CD4-positive, CD25-positive, alpha-beta regulatory T cell (primary cell): ENCODE measurements at regions not wholly inside any gene's neighbourhood (a gene's known extent, or its start where the extent isn't known, plus 50 kb on each side); places are given as distances from the start of the nearest gene placed in this dataset.
A peak's percentile ranks its signal among the peaks of the same experiment; 100 is the strongest.

Source experiments
- ATAC-seq, 2 donors: fragments of 150-1000 bp; cut with Tn5 transposase; one replicate each; pipeline ENCODE4 v1.10.0; 2021; ENCODE audit warnings: low read depth in 2 of 2, moderate number of reproducible peaks in 2 of 2, moderate library complexity in 1 of 2
- DNase-seq, 3 donors: peaks; one replicate each; pipeline versions ENCODE4 v3.0.0 to v3.0.0-alpha.2; 2012 to 2022; ENCODE audit warnings: mixed read lengths in 1 of 3
- H3K27ac ChIP-seq: one replicate; pipeline ENCODE4 v1.7.0; 2013; ENCODE audit warnings: mild to moderate bottlenecking, low read length; ENCODE audit not compliant: insufficient read depth, poor library complexity, severe bottlenecking
- H3K27me3 ChIP-seq: one replicate; pipeline ENCODE4 v1.7.0; 2013; ENCODE audit warnings: low read length; ENCODE audit not compliant: control insufficient read depth, insufficient read depth
- H3K36me3 ChIP-seq: one replicate; pipeline ENCODE4 v1.7.0; 2013; ENCODE audit warnings: mild to moderate bottlenecking, low read length, moderate library complexity; ENCODE audit not compliant: control insufficient read depth, insufficient read depth
- H3K4me1 ChIP-seq: 2 replicates; pipeline ENCODE4 v1.7.0; 2013; ENCODE audit warnings: mild to moderate bottlenecking, low read length; ENCODE audit not compliant: insufficient read depth, control insufficient read depth, poor library complexity, severe bottlenecking
- H3K4me3 ChIP-seq: one replicate; pipeline ENCODE4 v1.7.0; 2013; ENCODE audit warnings: low read depth, mild to moderate bottlenecking, low read length, moderate library complexity
- H3K9me3 ChIP-seq, 2 experiments: 1 replicate in 1 of 2; 2 replicates in 1 of 2; pipeline ENCODE4 v1.7.0; 2013; ENCODE audit warnings: low read length in 2 of 2, mild to moderate bottlenecking in 1 of 2, moderate library complexity in 1 of 2; ENCODE audit not compliant: control insufficient read depth in 2 of 2
- H3K27ac Mint-ChIP-seq, 3 donors: one replicate each; pipeline ENCODE4 v1.8.0; 2020 to 2022; ENCODE audit warnings: mild to moderate bottlenecking in 3 of 3, mixed read lengths in 3 of 3, moderate library complexity in 2 of 3
- H3K27me3 Mint-ChIP-seq: one replicate; pipeline ENCODE4 v1.8.0; 2022; ENCODE audit warnings: mild to moderate bottlenecking, mixed read lengths
- H3K36me3 Mint-ChIP-seq: one replicate; pipeline ENCODE4 v1.8.0; 2020; ENCODE audit warnings: mixed read lengths
- H3K4me1 Mint-ChIP-seq, 4 donors: one replicate each; pipeline ENCODE4 v1.8.0; 2020 to 2022; ENCODE audit warnings: mixed read lengths in 4 of 4, mild to moderate bottlenecking in 1 of 4
- H3K4me3 Mint-ChIP-seq, 4 donors: one replicate each; pipeline ENCODE4 v1.8.0; 2020 to 2022; ENCODE audit warnings: mild to moderate bottlenecking in 4 of 4, mixed read lengths in 4 of 4, moderate library complexity in 3 of 4
- H3K9me3 Mint-ChIP-seq, 7 donors: one replicate each; pipeline ENCODE4 v1.8.0; 2020 to 2022; ENCODE audit warnings: mixed read lengths in 7 of 7, mild to moderate bottlenecking in 3 of 7, moderate library complexity in 2 of 7

- Mint-ChIP-seq H3K4me1 (no peaks in the 10 kb centered on the region), H3K36me3 (no peaks in the 10 kb centered on the region), H3K27me3 (no peaks in the 10 kb centered on the region), H3K9me3 (peaks cover 2 to 13% (median 4%) of the 10 kb centered on the region in 7 donors), H3K4me3 (no peak overlapping the region), H3K27ac (no peak overlapping the region)
- H3K4me3 ChIP-seq: no peak overlapping the region
- no peaks in the 10 kb centered on the region for H3K27me3 ChIP-seq
- H3K4me1 ChIP-seq: no peaks in the 10 kb centered on the region
- no peak overlapping the region for H3K27ac ChIP-seq
- no peaks in the 10 kb centered on the region for H3K36me3 ChIP-seq
- ATAC-seq (no peak), DNase-seq (no peak)
- peaks cover 0 to 3% of the 10 kb centered on the region in 2 experiments for H3K9me3 ChIP-seq
Measured at GRCh38 chr21:27085387-27085786, 118.5 kb upstream of the ADAMTS5 start.

- peaks cover 0 to 3% of the 10 kb centered on the region in 2 experiments for H3K9me3 ChIP-seq
- H3K4me1 ChIP-seq: no peaks in the 10 kb centered on the region
- no peak overlapping the region for H3K4me3 ChIP-seq
- no peak overlapping the region for H3K27ac ChIP-seq
- H3K27me3 ChIP-seq: no peaks in the 10 kb centered on the region
- Mint-ChIP-seq H3K27ac (no peak overlapping the region), H3K36me3 (no peaks in the 10 kb centered on the region), H3K4me3 (no peak overlapping the region), H3K27me3 (no peaks in the 10 kb centered on the region), H3K9me3 (peaks cover 0 to 16% (median 4%) of the 10 kb centered on the region in 7 donors), H3K4me1 (no peaks in the 10 kb centered on the region)
- ATAC-seq: no peak
- no peaks in the 10 kb centered on the region for H3K36me3 ChIP-seq
- DNase-seq: no peak
Measured at GRCh38 chr21:27083144-27083543, 116.3 kb upstream of the ADAMTS5 start.

GRCh38 chr21:27082431-27083010, 115.6 kb upstream of the ADAMTS5 start:
- Histone ChIP-seq H3K4me1 (no peaks in the 10 kb centered on the region), H3K27me3 (no peaks in the 10 kb centered on the region), H3K9me3 (no peaks in the 10 kb centered on the region), H3K36me3 (no peaks in the 10 kb centered on the region), H3K4me3 (no peak overlapping the region), H3K27ac (no peak overlapping the region)
- Mint-ChIP-seq H3K27me3 (no peaks in the 10 kb centered on the region), H3K4me1 (no peaks in the 10 kb centered on the region), H3K4me3 (no peak overlapping the region), H3K27ac (no peak overlapping the region), H3K36me3 (no peaks in the 10 kb centered on the region), H3K9me3 (peaks cover 0 to 16% (median 4%) of the 10 kb centered on the region in 7 donors)
- ATAC-seq: no peak
- no peak for DNase-seq

- no peaks in the 10 kb centered on the region for H3K36me3 ChIP-seq
- Mint-ChIP-seq H3K27ac (no peak overlapping the region), H3K36me3 (no peaks in the 10 kb centered on the region), H3K4me3 (no peak overlapping the region), H3K9me3 (peaks cover 0 to 17% (median 4%) of the 10 kb centered on the region in 7 donors), H3K27me3 (no peaks in the 10 kb centered on the region), H3K4me1 (no peaks in the 10 kb centered on the region)
- no peak overlapping the region for H3K4me3 ChIP-seq
- no peak for DNase-seq
- no peak overlapping the region for H3K27ac ChIP-seq
- ATAC-seq: no peak
- H3K27me3 ChIP-seq: no peaks in the 10 kb centered on the region
- no peaks in the 10 kb centered on the region for H3K9me3 ChIP-seq
- H3K4me1 ChIP-seq: no peaks in the 10 kb centered on the region
Measured at GRCh38 chr21:27079636-27080240, 112.8 kb upstream of the ADAMTS5 start.

- no peak overlapping the region for H3K27ac ChIP-seq
- H3K27ac Mint-ChIP-seq: no peak overlapping the region
- no peaks in the 10 kb centered on the region for H3K4me1 ChIP-seq
- H3K9me3 ChIP-seq: no peaks in the 10 kb centered on the region
- H3K9me3 Mint-ChIP-seq: peaks cover 0 to 15% (median 4%) of the 10 kb centered on the region in 7 donors
- no peak for ATAC-seq
- no peak overlapping the region for H3K4me3 ChIP-seq
- peak overlapping the region in 1 of 4 donors; percentile 47 for H3K4me3 Mint-ChIP-seq
- H3K27me3 Mint-ChIP-seq: no peaks in the 10 kb centered on the region
- H3K27me3 ChIP-seq: no peaks in the 10 kb centered on the region
- no peaks in the 10 kb centered on the region for H3K36me3 Mint-ChIP-seq
- no peak for DNase-seq
- no peaks in the 10 kb centered on the region for H3K4me1 Mint-ChIP-seq
- no peaks in the 10 kb centered on the region for H3K36me3 ChIP-seq
Measured at GRCh38 chr21:27078915-27079314, 112.0 kb upstream of the ADAMTS5 start.

GRCh38 chr21:27077501-27077900, 110.6 kb upstream of the ADAMTS5 start:
- H3K27ac Mint-ChIP-seq: no peak overlapping the region
- H3K27me3 Mint-ChIP-seq: no peaks in the 10 kb centered on the region
- Histone ChIP-seq H3K36me3 (no peaks in the 10 kb centered on the region), H3K4me3 (no peak overlapping the region), H3K27ac (no peak overlapping the region), H3K4me1 (no peaks in the 10 kb centered on the region), H3K27me3 (no peaks in the 10 kb centered on the region), H3K9me3 (no peaks in the 10 kb centered on the region)
- no peak overlapping the region for H3K4me3 Mint-ChIP-seq
- H3K4me1 Mint-ChIP-seq: no peaks in the 10 kb centered on the region
- peaks cover 0 to 12% (median 4%) of the 10 kb centered on the region in 7 donors for H3K9me3 Mint-ChIP-seq
- H3K36me3 Mint-ChIP-seq: no peaks in the 10 kb centered on the region
- no peak for DNase-seq
- no peak for ATAC-seq

- ATAC-seq: no peak
Measured at GRCh38 chr21:27076025-27076424, 109.1 kb upstream of the ADAMTS5 start.

More at GRCh38 chr21:27076025-27076424, 109.1 kb upstream of the ADAMTS5 start:
- no peaks in the 10 kb centered on the region for H3K9me3 ChIP-seq
- H3K27ac ChIP-seq: no peak overlapping the region
- Mint-ChIP-seq H3K4me3 (no peak overlapping the region), H3K27ac (no peak overlapping the region), H3K9me3 (peaks cover 0 to 12% (median 5%) of the 10 kb centered on the region in 7 donors), H3K36me3 (no peaks in the 10 kb centered on the region), H3K4me1 (no peaks in the 10 kb centered on the region), H3K27me3 (peaks cover 4% of the 10 kb centered on the region)
- no peak for DNase-seq
- H3K36me3 ChIP-seq: no peaks in the 10 kb centered on the region
- H3K4me1 ChIP-seq: no peaks in the 10 kb centered on the region
- no peaks in the 10 kb centered on the region for H3K27me3 ChIP-seq
- no peak overlapping the region for H3K4me3 ChIP-seq
